DMS79 (cell line): ENCODE measurements at regions not wholly inside any gene's neighbourhood (a gene's known extent, or its start where the extent isn't known, plus 50 kb on each side); places are given as distances from the start of the nearest gene placed in this dataset.
"Not testable (repeated sequence)": the region's sequence is repeated elsewhere in the genome, so short reads cannot be mapped to it uniquely, and the experiment has no call there.

Source experiments
- DNase-seq: peaks from one replicate; lab custom pipeline; 2025; lab: John Stamatoyannopoulos, UW

DNA sequence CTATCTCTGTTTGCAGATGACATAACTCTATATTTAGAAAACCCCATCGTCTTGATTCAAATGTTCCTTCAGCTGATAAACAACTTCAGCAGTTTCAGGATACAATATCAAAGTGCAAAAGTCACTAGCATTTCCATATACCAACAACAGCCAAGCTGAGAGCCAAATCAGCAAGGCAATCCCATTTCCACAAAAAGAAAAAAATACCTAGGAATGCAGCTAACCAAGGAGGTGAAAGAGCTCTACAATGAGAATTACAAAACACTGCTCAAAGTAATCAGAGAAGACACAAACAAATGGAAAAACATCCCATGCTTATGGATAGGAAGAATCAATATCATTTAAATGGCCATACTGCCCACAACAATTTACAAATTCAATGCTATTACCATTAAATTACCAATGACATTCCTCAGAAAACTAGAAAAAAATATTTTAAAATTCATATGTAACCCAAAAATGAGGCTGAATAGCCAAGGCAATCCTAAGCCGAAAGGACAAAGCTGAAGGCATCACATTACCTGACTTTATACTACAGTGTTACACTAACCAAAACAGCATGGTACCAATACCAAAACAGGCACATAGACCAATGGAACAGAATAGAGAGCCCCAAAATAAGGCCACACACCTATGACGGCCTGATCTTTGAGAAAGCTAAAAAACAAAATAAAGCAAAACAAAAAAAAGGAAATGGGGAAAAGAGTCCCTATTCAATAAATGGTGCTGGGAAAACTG, 901.7 kb downstream of the LRFN5 start:
- DNase-seq, result no peak

DNA sequence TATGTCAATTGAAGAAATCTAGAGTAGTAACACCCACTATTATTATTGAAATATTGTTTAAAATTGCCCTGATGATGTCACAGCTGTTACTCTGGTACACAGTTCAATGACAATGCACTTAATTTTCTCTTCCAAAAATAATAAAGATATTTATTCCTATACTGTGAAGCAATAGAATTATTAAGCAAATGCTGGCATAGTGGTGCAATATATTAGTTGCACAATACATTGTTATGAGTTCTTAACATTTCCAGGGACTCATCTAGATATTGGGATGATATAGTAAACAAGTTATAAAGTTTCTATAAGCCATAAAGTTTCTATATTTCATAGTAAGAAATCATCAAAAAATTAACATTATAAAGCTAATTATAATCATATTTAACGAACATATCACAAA, 897.8 kb downstream of the LRFN5 start:
- no peak for DNase-seq

DNA sequence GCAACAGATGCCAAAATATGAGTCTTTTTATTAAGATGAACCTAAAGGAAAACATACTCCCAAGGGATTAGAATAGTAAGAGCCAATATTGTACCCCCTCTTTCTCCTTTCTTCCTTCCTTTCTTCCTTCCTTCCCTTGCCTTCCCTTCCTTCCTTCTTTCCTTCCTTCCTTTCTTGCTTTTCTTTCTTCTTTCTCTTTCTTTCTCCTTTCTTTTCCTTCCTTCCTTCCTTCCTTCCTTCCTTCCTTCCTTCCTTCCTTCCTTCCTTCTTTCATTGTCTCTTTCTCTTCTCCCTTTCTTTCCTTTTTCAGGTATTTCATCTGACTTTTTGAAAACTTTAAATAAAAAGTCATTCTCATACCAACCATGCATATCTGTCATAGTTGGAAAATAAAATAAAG, 892.5 kb downstream of the LRFN5 start:
- no peak for DNase-seq

DNA sequence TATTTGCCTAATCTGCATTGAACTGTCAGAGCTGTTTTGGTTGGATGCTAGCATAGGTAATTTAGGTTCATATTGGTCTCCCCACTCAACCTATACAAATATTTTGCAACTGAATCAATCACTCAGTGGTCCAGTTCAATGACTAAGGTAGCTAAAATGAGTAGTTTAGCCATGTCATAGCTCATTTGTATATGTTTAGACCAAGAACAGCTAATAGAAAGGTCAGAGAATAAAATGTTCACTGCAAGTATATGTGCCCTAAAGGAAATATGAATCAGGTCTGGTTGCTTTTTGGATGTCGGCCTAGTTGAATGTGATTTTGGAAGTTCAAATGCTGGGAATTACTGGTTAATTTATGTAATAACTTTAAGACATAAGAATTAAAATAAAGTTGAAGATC, 883.9 kb downstream of the LRFN5 start:
- DNase-seq, result no peak

DNA sequence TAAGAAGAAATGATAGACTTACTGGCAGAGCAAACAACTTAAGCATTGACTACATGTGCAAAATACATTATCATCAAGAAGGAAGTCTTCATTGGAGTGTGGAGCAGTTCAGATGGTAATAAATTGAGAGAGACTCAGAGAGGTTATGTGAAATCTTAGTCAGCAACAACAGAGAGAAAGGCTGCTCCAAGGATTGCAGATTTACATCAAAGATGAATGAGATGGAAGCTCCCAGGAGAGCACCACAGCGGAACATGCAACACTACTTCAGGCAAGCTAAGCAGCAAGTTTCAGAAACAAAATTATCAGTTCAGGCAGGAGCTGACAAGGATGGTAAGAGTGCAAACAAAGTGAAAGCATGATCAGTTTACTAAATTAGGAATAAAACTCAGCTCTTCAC, 882.3 kb downstream of the LRFN5 start:
- no peak for DNase-seq

DNA sequence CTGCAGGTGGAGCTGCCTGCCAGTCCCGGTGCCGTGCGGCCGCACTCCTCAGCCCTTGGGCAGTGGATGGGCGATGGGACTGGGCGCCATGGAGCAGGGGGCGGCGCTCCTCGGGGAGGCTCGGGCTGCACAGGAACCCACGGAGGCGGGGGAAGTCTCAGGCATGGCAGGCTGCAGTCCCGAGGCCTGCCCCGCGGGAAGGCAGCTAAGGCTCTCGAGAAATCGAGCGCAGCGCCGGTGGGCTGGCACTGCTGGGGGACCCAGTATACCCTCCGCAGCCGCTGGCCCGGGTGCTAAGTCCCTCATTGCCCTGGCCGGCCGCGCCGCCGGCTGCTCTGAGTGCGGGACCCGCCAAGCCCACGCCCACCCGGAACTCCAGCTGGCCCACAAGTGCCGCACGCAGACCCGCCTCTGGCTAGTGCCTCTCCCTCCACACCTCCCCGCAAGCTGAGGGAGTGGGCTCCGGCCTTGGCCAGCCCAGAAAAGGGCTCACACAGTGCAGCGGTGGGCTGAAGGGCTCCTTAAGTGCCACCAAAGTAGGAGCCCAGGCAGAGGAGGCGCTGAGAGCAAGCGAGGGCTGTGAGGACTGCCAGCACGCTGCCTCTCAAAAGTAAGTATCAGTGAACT, 875.8 kb downstream of the LRFN5 start:
- not testable (repeated sequence) for DNase-seq

DNA sequence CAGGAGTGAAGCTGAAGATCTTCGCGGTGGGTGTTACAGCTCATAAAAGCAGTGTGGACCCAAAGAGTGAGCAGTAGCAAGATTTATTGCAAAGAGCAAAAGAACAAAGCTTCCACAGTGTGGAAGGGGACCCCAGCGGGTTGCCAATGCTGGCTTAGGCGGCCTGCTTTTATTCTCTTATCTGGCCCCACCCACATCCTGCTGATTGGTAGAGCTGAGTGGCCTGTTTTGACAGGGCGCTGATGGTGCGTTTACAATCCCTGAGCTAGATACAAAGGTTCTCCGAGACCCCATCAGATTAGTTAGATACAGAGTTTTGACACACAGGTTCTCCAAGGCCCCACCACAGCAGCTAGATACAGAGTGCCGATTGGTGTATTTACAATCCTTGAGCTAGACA, 875.0 kb downstream of the LRFN5 start:
- not testable (repeated sequence) for DNase-seq

DNA sequence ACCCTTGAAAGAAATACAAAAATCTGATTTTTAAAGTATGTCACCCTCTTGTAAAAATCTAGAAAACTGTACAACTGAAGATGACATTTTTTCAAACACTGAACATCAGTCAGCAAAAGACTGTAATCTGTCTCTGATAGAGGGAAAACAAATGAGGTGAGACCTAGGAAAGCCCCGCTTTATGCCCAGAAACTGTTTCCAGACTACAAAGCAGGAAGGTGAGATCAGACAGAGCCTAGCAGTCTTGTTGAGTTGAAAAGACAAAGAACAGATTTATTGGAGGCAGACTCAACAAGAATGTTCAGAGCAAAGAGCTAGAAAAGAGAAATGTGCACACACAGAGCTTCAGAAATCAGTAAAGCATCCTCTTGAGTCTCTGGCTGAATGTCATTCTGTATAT, 873.6 kb downstream of the LRFN5 start:
- no peak for DNase-seq

DNA sequence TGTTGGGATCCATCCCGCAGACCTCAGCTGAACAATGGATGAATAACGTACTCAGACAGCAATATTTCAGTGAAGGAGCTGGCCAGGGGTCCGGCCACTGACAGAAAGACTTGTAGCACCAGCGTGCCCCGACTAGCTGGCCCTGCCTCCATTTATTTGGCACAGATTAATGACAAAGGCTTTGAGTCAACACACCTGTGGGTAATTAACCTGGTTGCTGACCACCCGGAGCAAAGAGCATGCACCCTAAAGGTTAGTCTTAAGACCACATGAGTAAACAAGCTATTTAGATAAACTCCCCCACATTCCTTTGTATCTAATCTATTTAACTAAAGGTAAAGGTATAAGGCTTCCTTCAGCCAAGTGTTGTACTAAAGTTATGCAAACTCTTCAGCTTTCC, 868.6 kb downstream of the LRFN5 start:
- no peak for DNase-seq

DNA sequence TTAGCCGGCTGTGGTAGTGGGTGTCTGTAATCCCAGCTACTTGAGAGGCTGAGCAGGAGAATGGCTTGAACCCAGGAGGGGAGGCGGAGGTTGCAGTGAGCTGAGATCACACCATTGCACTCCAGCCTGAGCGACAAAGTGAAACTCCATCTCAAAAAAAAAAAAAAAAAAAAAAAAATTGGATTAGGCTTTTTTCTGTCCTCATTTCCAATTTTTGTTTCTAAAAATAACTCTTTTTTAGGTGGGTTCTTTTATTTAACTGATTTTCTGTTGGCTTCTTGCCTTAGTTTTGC, 863.7 kb downstream of the LRFN5 start:
- DNase-seq, result no peak

DNA sequence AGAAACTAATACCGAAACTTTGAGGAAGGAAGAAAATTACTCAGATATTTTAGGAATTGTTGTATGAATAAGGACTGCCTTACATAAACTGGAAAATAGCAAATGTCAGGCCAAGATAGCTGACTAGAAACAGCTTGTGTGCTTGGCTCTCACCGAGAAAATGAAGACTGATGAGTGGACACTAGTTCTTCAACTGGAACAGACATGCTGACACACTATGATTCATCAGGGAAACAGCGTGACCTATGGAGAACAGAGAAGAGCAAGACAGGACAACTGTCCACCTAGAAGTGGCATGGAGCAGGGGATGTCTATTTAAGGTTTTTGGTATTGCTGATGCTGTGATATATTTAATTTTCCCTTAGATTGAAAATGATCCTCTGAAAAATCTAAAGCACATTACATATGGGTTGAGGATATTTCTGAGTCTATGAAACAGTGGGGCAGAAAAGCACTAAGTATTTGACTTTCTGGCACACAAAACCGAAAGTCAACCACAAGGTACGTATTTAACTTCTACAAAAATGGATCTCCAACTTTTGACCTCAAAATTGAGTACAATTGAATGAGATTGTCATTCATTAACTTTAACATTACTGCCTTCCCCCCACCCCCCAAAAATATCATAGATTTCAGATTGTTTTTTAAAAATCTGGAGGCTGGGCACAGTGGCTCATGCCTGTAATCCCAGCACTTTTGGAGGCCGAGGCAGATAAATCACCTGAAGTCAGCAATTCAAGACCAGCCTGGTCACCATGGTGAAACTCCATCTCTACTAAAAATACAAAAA, 863.2 kb downstream of the LRFN5 start:
- no peak for DNase-seq

DNA sequence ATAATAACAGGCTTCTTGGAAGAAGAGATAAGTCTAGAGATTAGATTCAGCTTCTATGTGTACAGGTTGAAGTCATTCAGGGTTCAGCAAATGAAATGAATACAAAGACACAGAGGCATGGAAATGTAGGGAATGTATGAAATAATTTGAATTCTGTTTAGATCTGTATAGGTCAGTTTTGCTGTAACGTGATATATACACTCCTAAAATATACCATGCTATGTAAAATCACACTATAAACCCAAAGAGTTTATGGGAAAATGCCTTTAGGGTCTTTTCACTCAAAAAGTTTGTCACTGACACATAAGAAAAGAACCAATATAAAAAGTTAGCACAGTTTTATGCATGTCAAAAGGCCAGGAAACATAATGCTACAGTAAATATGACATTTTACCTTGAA, 854.0 kb downstream of the LRFN5 start:
- DNase-seq, result no peak

DNA sequence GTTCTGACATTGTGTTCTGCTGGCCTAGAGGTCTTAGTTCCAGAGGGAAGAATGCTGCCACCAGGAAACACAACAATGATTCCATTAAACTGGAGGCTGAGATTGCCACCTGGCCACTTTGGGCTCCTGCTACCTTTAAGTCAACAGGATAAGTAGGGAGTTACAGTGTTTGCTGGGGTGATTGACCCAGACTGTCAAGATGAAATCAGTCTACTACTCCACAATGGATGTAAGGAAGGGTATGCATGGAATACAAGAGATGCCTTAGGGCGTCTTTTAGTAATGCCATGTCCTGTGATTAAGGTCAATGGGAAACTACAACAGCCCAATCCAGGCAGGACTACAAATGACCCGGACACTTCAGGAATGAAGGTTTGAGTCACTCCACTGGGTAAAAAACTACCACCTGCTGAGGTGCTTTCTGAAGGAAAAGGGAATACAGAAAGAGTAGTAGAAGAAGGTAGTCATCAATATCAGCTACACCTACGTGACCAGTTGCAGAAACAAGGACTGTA, 852.6 kb downstream of the LRFN5 start:
- DNase-seq, result no peak

DNA sequence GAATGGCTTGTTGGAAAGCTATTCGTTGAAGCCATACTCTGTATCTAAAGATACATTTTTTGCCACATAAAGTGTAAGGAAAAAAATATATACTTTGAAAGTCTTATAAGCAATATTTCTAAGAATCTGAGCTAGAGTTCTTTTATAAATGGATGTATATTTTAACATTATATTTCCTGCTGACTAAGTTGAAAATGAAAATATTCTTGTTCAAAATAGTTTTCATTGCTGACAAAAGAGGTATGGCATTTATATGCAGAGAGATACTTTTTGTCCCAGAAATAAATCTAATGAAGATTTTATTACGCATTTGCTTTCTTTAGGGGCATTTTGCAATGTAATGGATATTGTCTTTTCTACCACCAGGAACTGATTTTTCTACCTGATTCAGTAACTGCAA, 834.9 kb downstream of the LRFN5 start:
- no peak for DNase-seq

DNA sequence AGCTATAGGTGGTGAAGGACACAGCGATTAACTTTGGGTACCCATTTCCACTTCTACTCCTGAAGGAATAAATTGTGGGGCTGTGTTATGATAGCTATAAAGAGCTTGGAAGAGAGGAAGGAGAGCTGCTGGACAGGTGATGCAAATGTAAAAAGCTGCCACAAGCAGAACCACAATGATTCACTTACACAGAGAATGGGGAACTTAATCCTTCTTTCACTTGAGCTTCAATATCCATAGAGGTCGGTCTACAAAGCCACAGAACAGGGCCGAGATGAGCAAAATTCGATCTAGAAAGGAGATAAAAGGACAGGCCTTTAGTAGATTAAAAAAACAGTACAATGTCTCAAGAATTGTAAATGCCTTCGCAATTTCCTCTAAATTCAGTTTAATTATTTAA, 831.1 kb downstream of the LRFN5 start:
- DNase-seq, result no peak

DNA sequence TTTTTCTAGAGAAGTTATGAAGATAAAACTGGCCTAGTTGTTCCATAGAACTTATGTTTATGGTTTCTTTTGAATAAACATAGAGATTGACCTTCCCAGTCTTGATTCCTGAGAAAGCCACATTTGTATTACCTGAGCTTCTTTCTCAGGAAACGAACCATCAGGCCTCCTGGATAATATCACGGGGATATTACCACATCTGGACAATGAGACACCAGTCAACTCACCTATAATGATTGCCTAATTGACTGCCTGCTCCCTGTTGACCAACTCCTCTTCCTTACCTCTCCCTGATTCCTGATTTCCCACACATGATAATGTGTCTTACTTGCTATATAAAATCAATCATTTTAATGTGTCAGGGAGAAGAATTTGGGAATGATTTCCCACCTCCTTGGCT, 822.7 kb downstream of the LRFN5 start:
- no peak for DNase-seq

DNA sequence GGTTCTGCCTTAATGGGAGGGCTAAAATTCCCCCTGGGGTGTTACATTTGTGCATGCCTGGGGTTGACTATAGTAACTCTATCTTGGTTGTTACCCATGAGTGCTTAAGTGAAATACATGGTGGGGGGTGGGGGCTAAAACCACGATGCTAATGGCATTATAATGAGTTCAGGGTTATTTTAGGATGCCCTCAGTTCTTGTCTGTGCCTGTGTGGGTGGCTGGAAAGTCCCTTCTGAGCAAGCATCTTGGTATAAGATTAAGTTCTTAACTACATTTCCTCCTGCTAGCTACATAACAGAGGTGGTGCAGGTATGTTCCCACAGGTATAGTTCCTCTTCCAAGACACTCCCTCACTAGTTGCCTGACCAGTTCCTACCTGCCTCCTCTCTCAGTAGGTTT, 822.3 kb downstream of the LRFN5 start:
- no peak for DNase-seq

DNA sequence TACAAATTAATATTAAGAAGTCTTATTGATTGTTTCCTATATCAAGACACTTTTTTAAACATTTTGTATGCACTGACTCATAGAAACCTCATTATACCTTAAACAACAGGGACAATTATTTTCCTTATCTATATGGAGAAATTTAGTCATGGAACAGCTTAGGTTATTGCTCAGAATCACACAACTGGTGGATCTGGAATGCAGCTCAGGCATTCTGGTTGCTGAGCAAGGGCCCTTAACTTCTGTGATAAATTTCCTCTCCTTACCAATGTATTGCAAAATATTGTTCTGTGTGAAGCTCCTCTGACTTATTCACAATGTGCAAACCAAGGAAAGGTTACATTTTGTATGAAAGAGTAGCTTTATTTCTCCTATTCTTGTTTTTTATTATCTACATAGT, 817.8 kb downstream of the LRFN5 start:
- no peak for DNase-seq

DNA sequence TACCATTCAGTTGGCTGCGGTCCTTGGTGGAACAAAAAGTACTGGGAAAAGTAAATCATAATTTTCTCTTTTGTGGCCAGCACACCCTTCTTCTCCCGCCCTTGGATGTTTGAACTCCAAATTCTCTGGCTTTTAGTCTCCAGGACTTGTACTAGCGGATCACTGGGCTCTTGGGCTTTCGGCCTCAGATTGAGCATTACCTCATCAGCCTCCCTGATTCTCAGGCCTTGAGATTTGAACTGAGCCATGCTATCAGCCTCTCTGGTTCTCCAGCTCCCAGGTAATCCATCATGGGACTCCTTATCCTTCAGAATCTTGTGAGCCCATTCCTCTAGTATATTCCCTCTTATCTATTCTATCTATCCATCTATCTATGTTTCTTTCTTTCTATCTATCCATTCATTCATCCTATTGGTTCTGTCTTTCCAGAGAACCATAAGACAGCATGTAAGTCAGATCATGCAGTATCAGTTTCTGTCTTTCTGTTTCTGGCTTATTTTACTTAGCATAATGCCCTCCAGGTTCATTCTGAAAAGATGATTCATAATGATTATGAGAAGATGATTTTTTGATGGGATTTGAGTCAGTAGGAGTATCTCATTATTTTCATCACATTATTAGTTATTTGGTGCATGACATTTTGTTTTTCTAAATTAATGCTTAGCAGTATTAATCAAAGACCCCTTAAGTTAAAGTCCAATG, 814.9 kb downstream of the LRFN5 start:
- DNase-seq, result no peak

DNA sequence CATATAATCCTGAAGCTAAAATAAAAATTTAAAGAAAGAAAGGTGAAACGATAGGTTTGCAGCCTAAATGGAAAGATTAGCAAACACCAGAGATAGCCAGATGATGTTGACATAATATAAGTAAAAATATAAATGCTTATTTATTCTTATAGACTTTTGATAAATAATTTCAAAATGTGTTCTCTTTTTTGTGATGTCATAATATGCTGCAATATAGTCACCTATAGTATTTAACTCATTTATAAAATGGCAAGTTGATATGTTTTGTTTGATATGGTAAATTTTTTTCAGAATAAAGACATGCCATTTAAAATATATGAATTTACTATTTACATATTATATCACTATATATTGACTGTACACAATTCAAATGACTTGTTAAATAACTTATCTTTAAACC, 813.4 kb downstream of the LRFN5 start:
- no peak for DNase-seq

DNA sequence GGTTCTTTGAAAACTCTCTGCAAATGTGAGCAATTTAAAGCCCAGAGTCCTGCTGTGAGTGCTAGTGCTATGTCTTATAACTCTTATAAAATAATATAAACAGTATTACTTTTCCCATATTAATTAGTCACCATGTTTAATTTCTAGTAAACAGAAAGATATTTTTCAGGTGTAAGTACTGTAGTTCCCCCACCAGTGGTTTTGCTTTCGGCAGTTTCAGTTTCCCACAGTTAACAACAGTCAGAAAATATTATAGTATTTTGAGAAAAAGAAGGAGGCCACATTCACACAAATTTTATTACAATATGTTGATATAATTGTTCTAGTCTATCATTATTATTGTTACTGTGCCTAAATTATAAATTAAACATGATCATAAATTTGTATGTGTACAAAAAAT, 800.5 kb downstream of the LRFN5 start:
- DNase-seq, result no peak

DNA sequence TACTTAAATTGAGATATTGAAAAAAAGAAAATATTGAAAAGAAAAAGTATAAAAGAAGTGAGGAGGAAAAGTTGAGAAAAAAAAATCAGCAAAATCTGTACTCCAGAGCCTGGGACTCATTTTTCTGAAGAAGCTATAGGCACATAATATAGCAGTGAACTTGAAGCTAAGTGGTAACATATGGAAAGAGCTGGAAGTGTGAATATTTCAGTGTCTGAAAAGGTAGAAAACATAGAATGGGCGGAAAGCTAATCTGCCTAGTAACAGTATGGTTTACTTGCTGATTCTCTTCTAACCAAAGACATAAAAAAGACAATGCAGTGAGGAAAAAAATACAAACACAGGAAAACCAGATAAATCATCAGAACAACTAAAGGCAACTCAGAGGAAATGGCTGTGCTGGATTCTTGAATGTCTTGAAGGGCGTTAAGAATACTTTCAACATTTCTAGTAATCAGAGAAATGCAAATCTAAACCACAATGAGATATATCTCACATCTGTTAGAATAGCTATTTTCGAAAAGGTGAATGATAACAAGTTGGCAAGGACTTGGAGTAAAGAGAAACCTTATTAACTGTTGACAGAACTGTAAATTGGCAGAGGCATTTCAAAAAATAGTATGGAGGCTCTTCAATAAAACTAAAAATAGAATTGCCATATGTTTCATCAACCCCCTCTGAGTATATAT, 784.6 kb downstream of the LRFN5 start:
- no peak for DNase-seq
